ENCODE measurements at regions not wholly inside any gene's neighbourhood (a gene's known extent, or its start where the extent isn't known, plus 50 kb on each side); places are given as distances from the start of the nearest gene placed in this dataset.

DNA sequence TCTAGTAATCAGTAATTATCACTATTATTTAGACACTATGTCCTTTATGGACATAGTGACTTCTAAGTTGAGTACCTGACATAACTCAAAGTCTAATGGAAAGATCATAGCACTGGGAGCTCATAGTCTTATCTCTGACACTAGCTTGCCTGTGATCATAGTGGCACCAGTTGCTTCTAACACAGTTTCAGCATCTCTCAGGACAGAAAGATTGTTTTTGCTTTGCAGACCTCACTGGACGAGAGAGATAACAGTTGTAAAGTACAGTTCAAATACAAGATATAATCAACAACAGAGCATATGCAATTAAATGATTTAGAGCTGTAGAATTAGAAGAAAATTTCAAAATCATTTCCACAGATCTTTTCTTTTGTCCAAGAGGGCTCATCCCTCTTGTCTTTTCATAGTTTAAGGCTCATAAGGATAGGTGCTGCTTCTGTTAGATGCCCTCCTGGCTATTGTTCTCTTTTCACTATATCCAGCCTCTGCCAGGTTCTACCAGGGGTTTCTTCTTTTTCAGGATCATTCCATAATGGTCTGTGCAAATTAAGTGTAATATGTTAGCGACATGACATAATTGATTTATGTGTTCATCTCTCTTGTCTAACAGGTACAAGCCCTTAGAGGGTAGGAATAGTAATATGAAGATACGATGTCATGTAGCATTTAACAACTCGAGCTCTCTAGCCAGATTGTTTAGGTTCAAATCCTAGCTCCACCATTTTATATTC lies 1175.4 kb upstream of the TENM4 start:
- TF ChIP-seq, protein P1, sequence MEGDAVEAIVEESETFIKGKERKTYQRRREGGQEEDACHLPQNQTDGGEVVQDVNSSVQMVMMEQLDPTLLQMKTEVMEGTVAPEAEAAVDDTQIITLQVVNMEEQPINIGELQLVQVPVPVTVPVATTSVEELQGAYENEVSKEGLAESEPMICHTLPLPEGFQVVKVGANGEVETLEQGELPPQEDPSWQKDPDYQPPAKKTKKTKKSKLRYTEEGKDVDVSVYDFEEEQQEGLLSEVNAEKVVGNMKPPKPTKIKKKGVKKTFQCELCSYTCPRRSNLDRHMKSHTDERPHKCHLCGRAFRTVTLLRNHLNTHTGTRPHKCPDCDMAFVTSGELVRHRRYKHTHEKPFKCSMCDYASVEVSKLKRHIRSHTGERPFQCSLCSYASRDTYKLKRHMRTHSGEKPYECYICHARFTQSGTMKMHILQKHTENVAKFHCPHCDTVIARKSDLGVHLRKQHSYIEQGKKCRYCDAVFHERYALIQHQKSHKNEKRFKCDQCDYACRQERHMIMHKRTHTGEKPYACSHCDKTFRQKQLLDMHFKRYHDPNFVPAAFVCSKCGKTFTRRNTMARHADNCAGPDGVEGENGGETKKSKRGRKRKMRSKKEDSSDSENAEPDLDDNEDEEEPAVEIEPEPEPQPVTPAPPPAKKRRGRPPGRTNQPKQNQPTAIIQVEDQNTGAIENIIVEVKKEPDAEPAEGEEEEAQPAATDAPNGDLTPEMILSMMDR (IDR thresholded peaks at IDR 0.05): no peak
- TF ChIP-seq POLR2AphosphoS5 (IDR thresholded peaks at IDR 0.05): no peak
- TF ChIP-seq POLR2A (IDR thresholded peaks at IDR 0.05): no peak
- TF ChIP-seq EP300 (IDR thresholded peaks at IDR 0.05): no peak

All from sigmoid colon (tissue), 4 donors.